NCI-H1105 treated with DMSO at 0.1 percent for 48 hours (cell line): ENCODE measurements at regions not wholly inside any gene's neighbourhood (a gene's known extent, or its start where the extent isn't known, plus 50 kb on each side); places are given as distances from the start of the nearest gene placed in this dataset.

Experiments
- DNase-seq: peaks from one replicate; lab custom pipeline; 2025; lab: John Stamatoyannopoulos, UW

DNA sequence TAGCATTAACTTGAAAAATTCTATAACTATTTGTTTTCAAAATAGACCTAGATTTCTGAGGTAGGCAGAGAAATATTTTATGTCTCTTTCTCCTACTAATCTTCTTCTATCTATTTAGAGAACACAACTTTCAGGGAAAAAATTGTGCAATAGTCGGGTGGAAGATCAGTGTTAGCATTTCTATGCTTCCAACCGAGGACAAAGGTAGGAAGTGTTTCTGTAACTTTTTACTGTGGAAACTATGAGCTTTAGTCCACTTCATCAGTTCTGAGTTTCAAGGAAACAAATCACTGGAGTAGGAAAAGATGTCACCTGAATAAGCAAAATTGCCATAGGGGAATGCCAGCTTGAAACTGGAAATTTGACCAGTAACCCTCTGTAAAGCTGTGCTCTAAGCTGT lies 207.7 kb upstream of the CTAGE1 start:
- no peak for DNase-seq

DNA sequence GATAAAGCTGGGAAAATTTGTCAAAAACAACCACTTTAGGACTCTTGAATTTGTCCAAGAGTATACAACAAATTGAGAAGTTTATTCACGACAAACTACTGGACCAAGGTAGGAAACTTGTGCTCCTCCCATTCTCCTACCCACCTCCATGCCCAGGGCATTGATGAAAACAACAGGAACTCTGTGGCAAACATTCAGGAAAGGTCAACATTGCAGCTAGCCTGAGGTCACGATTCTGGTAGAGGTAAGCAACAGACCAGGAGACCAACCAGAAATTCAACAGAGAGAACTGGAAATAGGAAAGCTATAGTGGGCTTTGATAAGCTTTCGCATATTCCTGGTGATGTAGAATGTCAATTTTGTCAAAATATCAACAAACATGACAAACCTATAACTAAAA lies 209.1 kb upstream of the CTAGE1 start:
- no peak for DNase-seq

DNA sequence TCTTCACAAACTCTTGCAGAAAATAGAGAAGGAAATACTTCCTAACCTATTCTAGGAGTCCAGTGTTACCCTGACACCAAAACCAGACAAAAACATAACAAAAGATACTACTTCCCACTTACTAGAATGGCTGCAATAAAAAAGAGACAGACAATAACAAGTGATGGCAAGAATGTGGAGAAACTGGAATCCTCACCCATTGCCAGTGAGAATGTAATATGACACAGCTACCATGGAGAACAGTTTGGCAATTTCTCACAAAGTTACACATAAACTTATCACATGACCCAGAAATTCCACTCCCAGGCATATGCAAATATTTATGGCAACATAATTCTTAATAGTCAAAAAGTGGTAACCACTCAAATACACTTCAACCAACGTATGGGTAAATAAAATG lies 209.8 kb upstream of the CTAGE1 start:
- DNase-seq = no peak

DNA sequence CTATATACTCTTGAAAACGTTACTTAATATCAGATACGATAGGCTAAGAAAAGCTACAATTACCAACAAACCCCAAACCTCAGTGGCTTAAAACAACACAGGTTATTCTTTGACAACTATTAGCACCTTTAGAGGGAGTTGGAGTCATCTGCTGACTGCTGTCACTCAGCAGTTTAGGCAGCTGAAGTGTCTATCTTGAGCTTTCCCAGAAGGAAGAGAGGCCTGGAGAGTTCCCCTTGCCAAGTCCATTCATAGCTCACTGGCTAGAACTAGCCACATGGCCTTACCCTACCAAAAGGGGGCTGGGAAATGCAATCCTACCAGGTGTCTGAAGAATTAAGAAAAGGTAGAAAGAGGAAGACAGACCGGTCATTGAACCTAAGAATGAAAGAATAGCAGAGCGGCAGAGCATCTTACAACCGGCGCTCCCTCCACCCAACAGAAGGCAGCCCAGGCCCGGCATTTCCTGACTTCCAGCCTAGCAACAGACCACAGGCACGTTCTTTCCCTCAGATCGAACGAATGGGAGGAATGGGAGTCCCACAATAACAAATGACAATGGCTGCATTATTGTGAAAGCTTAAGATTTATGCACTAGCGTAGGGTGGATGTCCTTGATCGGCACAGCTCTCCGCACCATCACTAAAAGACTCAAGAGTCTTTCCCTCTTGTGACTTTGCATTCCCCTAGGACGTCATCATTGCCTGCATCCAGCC lies 211.2 kb upstream of the CTAGE1 start:
- no peak for DNase-seq

DNA sequence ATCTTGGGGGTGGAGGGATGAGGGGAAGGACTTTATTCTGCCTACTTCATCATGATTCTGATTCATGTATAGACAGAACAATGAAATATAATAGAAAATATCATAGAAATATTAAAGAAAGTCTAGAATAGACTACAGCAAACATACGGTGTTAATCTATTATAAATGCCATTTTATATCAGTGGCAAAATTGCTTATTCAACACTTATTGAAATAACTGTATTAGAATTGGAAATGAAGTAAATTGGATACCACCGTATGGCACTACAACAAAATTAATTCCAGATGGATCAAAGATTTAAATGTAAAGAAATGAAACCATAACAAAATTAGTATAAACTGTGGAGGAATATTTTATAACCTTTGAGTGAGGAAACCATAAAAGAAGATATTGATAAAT lies 213.3 kb upstream of the CTAGE1 start:
- DNase-seq = no peak

DNA sequence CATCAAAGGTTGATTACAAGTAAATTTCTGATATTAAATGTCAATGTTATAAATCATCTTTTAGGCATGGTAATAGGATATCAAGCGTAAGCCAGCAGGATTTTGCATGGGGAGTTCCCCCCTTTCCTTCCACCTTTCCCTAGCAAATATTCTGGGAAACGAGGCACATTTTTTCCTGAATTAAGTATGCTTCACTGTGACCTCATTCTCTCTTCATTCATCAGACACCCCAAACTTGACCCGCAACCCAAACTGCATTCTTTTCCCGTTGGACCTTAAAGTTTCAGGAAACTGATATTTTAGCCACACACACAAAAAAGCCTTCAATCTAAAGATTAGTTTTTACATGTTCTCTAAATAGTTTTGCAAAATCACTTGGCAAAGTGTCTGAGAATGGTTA lies 214.5 kb upstream of the CTAGE1 start:
- no peak for DNase-seq

DNA sequence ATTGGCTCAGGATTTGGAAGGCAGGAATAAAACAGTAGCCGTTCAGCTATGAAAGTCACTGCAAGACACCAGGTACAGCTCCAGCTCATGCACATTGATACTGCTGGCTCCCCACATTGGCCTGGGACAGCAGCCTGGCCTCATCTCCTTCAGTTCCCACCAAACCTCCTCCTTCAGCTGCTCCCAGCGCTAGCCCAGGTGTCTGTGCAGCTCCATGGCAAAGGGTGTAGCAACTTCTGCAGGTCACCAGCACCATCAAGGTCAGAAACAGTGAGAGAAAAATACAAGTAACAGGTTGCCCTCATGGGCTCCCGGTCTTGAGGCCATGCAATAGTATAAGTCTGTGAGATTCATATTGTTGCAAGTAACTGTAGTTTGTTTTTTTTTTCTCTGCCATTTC lies 216.7 kb upstream of the CTAGE1 start:
- DNase-seq = no peak

DNA sequence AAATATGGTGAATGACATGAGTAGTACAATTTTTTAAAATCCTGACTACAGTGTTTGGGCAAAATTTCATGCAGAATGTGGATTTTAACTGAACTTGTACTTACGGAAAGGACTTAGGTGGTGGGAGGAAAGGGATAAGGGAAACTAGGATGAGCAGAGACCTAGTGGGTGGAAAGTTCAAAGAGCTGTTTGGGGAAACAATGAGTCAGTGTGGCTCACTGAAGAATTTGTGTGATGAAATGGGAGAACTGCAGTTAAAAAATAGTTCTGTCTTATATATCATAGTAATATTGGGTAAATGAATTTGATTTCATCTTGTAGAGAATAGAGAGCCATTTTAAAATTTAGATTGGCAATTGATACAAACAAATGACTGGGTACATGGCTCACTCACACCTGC lies 220.1 kb upstream of the CTAGE1 start:
- DNase-seq = no peak

DNA sequence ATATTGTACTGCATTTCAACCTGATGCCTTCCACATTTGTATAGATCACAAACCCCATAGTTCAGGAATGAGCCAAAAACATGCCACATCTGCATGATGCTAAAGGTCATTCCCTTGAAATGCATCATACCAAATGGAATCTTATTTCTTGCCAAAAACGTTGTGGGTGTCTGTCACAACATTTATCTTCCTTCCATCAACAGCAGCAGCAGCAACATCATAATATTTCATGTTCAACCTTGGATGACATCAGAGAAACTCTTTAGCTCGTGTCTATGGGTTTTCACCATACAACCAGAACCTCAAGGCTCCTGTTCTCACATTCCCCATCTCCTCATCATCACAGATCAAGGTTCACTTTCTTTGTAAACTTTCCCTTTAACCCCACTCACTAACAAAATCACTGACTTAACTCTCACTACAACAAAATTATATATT lies 221.3 kb upstream of the CTAGE1 start:
- DNase-seq = no peak

DNA sequence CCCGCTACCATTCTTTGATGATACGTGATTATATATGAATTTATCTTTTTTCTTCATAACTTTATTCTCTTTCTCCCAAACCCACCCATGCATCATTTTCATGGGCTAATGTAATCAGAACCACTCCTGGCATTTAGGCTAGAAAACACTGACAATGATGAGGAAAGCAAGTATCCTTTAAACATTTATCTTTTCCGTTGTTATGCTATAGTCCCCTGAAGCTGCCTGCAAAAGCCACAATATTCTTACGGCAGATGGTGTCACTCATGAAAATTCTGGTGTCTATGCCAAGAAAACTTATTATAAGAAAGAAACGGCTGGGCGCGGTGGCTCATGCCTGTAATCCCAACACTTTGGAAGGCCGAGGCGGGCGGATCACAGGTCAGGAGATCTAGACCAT lies 221.8 kb upstream of the CTAGE1 start:
- DNase-seq = no peak

DNA sequence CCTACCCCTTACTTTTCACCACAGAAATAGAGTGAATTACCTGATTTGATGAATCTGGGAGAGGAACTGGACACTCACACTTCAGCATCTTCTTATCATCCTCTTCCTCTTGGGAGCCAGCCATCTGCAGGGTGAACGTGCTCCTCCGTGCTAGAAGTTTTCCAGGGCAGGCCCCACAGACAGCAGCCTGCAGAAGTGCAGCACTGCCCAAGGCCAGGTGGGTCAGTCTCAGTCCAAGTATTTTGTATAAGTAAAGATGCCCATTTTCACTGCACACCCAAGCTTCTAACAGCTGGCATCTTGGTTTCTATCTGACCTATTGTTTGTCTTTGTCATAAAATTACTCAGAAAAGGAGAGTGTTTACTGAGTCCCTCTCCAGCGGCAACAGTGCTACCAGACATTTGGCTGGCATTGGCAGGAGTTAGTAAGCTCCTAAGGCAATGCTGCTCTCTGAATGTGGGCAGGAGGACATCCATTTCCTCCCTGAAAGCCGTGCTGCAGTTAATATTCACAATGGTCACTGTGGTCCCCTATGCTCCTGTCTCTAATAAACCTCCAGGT lies 222.6 kb upstream of the CTAGE1 start:
- DNase-seq = no peak

DNA sequence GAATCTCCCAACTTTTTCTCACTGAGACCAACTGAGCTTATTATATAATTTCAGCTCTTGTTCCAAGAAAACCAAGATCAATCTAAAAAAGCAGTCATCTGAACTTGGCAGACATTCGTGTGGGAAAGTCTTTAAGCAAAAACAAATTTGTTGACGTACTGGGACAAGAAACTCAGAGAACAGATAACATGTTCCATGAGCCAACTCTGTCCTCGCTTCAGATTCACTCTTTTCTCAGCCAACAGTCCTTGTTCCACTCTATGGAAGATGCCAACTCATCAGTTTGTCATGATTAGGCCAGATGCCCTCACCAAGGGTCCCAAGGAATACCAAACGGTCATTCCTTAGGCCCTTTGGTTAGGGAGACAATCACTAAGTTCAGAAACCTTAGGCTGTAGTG lies 224.2 kb upstream of the CTAGE1 start:
- DNase-seq = no peak

DNA sequence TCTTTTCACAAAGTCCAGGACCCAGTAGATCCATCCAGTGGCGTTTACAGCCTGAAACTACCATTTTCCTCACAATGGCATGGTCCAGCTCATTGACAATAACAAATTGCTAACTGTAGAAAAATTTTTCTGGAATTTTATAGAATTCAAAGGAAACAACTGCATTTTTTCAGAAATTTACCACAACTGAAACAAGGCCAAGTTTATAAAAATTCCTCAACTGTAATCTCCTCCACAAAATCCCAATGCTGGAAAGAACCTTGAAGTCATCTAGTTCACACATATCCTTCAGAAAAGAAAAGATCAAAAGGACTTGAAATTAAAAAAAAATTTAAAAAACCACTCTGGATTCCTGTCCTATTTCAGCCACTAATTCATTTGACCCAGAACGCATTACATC lies 226.0 kb upstream of the CTAGE1 start:
- no peak for DNase-seq

DNA sequence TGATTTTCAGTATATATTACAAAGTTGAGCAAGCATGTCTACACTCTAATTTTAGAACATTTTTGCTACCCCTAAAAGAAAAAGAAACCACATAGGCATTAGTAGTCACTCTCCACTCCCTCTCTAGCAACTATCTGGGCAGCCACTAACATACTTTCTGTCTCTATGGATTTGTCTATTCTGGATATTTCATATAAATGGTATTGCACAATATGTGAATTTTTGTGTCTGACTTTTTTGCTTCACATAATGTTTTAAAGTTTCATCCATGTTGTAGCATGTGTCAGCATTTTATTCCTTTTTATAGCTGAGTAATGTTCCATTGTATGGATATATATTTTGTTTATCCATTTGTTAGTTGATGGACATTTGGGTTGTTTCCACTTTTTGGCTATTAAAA lies 232.5 kb upstream of the CTAGE1 start:
- no peak for DNase-seq

DNA sequence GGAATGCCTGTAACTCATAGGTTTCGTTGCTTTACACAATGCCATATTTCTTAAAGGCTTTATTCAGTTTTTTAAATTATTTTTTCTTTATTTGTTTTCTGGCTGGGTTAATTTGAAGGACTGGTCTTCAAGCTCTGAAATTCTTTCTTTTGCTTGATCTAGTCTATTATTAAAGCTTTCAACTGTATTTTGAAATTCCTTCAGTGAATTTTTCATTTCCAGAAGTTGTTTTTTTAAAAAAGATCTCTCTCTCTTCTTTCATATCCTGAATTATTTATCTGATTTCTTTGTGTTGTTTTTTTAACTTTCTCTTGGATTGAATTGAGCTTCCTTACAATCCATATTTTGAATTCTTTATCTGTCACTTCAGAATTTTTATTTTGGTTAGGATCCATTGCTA lies 239.9 kb upstream of the CTAGE1 start:
- no peak for DNase-seq

DNA sequence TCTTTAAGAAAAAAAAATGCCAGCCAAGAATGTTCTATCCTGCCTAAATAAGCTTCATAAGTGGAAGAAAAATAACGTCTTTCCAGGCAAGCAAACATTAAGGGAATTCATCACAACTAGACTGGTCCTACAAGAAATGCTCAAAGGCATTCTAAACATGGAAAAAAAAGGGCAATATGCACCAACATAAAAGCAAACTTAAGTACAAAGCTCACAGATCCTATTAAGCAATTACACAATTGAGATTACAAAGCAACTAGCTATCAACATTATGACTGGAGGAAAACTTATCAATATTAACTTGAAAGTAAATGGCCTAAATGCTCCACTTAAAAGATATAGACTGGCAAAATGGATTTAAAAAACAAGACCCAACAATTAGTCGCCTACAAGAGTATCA lies 240.6 kb upstream of the CTAGE1 start:
- DNase-seq = no peak

DNA sequence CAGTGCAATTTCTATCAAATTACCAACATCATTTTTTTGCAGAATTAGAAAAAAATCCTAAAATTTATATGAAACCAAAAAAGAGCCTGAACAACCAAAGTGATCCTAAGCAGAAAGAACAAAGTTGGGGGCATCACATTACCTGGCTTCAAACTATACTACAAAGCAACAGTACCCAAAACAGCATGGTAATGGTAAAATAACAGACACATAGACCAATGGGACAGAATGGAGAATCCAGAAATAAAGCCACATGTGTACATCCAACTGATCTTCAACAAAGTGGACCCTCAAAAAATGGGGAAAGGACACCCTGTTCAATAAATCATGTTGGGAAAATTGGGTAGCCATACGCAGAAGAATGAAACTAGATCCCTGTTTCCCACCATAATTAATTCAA lies 245.7 kb upstream of the CTAGE1 start:
- no peak for DNase-seq

DNA sequence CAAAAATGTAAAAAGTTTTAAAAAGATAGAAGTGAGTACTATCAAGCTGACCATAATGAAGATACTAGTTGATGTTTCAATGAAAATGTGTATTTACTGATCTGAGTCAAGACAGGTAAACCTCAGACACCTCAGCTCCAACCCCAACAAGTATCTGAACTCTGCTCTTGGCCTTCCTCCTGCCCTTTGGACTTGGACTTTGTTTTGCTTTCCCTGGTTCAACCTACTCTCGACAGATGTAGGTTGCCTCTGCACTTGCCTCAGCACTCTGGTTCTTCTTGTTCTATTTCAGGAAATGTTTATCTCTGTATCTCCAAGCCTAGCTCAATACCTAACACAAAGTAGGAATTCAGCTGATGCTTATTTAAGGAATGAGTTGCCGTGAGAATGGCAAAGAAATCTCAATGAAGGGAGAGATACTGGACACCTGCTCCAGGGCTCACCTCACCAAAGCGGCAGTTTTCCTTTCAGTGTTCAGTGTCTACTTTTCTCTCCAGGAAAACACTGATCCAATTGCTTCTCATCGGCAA lies 248.8 kb upstream of the CTAGE1 start:
- no peak for DNase-seq

DNA sequence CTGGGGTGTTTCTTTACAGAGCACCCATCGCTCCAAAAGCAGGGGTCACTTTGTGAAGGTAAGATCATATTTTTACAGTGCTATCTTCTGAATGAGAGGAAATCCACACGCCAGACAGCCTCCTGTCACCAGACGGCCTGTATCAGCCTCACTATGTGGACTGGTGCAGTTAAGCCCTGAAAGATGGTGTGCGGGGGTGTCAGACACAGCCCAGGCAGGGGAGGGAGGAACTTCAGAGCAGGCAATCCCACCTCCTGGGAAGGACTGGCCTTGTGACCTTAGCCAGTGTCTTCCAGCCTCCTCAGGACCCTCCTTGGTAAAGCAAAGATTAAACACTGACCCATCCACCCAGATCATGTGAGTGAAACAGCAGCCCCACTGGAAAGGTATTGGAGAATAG lies 249.4 kb upstream of the CTAGE1 start:
- no peak for DNase-seq

DNA sequence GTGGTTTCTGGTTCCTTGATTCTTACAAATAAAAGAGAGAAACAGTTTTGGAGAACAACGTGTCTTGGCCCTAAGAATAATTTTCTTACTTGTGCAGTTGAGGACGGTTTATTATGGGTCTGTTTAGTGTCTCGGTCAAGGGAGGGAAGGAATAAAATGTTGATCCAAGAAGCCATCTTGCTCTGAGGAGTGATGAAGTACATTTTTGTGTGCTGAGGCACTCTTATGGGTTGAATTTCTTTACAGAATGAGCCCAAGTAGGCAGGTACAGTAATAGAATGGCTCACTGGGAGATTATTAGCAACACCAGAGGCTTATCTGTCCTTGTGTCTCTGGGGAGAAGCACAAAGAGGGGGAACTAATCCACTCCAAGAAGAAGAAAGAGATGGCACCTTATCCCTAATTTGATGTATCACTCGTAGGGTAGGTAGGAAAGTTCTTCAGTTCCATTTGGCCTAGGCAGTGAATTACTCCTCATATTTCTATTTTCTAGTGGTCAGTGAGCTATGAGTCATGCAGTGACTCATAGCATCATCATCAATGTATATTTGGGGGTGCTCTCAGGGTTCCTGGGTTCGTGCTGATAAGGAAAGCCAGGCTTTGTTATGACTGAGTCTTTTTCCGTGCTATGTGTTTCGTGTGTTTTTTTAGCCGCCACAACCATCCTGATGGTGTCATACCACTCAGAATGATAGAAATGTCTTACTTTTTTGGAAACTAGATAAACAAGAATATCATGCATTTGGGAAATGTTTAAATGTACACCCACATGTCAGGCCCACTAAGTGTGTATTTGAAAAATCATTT lies 250.1 kb upstream of the CTAGE1 start:
- no peak for DNase-seq

DNA sequence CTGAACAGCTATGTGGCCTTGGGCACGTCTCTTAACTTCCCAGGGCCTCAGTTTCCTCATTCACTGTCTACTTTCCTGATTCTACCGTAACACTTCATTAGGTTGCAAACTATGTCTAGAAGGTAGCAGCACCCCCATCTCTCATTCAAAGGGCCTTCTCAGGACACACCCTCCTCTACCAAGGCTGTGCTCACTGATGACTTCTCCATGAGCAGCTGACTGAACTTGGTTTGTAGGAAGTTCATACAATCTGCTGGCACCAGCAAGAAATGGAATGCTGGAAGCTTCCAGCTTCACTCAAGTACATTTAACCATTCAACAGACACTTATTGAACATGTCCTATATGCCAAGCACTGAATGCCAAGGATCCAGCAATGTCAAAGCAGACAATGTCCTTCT lies 250.8 kb upstream of the CTAGE1 start:
- no peak for DNase-seq

DNA sequence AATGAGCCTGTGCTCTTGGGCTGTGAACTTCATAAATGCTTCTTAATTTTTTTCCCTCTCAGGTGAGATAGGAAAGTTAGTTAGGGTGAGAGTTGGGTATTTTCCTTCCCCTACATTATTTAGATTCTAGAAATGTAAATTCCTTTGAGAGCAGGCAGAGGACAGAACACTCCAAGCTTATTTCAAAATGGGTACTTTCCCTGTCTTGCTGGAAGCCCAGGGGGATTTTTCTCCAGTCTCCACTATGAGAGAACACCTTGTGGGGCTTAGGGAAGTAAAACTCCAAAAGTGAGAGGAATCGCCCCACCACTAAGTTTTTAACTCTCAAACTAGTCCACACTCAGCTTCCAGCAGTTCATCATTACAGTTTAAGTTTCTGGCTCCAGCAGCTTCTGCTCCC lies 253.2 kb upstream of the CTAGE1 start:
- DNase-seq = no peak

DNA sequence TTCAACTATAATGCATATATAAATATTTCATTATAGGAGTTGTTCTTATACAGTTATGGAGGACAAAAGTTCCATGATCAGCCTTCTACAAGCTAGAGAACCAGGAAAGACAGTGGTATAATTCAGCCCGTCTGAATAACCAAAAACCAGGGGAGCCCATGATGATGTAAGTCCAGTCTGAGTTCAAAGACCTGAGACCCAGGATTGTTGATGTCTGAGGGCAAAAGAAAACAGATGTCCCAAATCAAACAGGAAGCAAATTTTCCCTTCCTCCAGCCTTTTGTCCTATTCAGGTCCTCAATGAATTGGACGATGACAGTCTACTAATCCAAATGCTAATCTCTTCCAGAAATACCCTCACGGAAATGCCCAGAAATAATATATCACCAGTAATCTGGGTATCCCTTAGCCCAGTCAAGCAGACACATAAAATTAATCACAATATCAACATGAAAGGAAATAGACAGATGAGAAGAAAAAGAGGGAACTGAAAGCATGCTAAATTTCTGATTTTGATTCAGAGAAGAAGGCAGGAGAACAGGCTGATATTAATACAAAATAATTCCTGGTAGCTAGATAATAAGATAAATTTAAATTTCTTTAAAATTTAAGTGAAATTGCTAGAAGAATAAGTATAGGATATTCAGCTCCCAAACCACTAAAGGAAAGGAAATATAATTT lies 255.6 kb upstream of the CTAGE1 start:
- DNase-seq = no peak
